ENCODE measurements at regions not wholly inside any gene's neighbourhood (a gene's known extent, or its start where the extent isn't known, plus 50 kb on each side); places are given as distances from the start of the nearest gene placed in this dataset.

DNA sequence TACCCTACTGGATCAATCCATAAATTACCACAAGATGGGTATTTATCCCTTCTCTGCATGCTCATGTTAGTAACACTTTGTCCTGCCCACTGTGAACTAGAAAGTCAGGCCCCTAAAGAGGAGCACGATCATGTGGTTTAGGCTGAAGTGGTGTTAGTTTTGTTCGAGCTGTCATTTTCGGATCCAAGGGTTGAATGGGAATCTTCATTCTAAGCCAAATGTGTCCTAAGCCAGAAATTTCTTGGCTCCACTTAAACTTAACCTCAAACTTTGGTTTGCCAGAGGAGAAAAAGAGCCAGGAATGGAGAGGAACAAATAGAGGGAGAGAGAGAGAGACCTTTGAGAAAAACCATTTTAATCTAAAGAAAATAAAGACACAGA lies 837.7 kb upstream of the ZNF608 start:
- no peak for DNase-seq

DNA sequence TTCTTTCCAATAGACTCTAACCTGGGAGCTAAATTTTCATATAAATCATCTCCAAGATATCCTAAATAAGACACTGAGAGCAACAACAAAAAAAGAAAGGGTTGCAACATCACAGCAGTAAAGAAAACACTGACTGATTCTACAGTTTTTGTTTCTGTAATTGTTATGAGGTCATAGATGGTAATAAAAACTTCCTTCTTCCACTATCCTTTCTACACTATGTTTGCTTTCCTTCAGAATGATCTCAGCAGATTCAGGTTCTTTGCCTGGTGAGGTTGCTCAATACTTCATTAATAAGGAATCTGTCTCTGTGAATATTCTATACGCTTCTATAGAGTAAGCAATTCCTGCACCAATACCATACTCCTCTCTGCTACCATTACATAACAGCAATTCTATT lies 835.6 kb upstream of the GRAMD2B start:
- DNase-seq: no peak

DNA sequence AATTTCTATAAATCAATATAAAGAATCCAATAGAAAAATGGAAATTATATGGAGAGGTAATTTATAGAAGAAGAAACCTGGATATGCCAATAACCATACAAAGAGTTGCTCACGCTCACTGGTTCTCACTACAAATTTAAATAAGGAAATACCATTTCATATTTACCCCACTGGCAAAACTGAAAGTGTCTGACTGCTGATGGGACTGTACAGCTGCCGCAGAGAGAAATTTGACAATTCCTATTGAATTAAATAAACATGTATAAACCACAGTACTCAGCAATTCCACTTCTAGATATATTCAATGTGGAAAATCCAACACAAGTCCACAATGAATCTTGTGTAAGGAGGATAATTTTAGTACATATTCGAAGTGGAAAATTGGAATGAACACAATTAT lies 830.4 kb upstream of the GRAMD2B start:
- DNase-seq: no peak

DNA sequence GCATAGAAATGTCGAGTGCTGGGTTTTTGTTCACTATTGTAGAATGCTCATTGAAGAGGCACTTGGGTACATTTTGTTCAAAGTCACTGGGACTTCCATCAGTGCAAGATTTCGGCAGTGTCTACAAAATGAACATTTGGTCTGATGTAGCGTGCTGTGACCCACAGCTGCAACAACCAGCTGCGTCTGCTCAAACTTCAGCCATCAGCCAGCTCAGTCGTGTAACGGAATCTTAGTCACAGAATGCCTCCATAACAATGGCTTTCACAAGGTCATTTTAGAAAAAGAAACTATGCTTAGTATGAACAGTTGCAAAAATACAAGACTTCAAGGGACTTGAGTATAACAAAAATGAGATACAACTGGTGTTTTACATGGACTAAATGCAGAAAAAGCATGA lies 828.1 kb upstream of the GRAMD2B start:
- DNase-seq: no peak

DNA sequence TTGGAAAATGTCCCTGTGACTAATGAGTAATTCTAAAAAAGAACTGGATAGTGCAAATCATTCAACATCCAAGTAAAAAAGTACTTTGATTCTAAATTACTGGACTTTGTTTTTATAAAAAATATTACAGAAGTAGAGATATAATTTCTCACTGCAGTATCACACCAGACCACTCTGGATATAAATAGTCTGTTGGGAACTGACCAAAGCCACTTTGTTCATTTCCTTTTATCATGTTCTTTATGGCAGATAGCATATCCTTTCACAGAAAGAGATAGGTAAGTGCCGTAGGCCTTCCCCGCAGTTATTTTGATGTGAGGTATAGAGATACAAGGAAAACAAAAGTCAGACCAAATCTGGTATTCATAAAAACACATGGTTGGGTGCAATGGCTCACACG lies 827.4 kb upstream of the GRAMD2B start:
- DNase-seq: no peak

DNA sequence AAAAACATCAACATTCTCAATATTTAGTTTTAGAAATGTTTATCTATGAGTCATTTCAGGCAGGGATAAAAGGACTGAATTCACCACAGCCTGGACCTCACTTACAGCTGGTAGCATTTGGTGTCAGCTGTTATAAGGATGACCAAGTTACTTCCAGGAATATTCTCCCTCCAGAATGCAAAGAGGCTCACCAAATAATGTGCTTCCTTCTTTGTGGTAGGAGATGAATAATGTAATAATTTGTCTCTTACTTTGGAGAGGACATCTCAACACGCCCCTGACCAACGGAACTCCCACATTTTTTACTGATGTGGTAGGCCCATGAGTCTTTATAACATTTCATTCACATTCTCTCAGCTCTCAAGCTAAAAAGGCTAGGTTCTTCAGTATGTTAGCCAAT lies 825.9 kb upstream of the GRAMD2B start:
- DNase-seq: no peak

DNA sequence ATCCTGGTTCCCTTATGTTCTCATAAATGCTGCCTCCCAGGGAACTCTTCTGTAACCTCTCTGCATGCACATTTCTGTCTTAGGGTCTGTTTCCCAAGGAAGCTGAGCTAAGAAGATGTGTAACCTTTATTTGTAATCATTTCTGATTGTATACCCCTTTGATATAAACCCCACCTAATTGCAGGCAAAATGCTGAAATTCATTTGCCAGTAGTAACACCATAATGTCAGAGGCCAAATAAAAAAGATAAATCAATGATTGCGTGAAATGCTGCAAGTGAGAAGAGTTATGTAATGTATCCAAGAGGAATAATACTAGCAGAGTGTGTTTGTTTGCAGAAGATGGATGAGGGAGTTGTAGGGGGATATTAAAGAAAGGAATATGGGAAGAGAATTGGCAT lies 822.6 kb upstream of the GRAMD2B start:
- DNase-seq: no peak

DNA sequence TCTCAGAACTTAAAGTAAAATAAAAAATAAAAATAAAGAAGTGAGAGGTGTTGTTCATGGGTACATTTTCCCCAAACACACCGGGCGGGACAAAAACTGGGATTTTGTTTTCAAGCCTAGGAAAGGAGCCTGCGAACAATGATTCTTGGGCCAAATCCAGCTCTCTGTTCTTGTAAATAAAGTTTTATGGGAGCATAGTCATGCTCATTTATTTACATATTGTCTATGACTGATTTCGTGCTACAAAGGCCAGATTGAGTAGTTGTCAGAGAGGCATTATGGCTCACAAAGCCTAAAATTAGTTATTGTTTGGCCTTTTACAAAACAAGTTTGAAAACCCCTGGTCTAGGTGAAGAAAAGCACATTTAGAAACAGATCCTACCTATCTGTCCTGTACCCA lies 821.0 kb upstream of the GRAMD2B start:
- DNase-seq: no peak

DNA sequence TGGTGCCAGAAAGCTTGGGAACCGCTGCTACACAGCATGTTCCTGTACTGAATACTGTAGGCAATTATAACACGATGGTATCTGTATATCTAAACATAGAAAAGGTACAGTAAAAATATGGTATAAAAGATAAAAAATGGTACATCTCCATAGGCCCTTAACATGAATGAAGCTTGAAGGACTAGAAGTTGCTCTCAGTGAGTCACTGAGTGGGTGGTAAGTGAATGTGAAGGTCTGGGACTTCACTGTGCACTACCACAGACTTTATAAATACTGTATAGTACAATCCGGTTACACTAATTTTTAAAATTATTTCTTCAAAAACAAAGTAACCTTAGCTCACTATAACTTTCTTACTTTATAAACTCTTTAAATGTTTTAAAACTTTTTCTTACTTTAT lies 819.9 kb upstream of the GRAMD2B start:
- no peak for DNase-seq

DNA sequence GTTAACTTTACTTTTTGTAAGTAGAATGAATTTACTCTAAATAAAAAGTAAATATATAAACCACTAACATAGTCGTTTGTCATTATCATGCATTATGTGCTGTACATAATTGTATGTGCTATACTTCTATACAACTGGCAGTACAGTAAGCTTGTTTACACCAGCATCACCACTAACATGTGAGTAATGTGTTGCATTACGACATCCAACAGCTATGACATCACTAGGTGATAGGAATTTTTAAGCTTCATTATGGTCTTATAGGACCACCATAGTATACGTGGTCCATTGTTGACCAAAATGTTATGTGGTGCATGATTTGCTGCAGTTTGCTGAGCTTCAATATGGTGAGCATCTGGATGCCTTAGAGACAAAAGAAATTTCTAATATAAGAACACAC lies 819.1 kb upstream of the GRAMD2B start:
- no peak for DNase-seq

DNA sequence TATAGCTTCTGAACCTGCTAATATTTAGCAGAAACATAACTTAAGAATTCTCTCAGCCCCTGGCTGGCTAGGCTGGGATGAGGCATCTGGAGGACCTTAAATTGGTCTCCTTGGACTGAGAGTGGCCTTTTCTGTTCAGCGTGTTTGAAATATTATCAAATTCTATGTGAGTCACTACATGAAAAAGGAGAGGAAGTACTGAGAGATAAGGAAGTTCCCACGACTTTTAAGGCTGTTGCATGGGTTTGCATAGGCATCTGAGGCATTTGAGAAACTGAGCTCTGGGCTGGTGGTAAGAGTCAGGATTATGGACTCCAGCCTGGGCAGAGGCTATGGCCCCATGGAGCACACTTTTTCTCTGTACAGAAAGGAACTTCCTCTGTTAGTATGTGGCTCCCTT lies 816.2 kb upstream of the GRAMD2B start:
- no peak for DNase-seq

DNA sequence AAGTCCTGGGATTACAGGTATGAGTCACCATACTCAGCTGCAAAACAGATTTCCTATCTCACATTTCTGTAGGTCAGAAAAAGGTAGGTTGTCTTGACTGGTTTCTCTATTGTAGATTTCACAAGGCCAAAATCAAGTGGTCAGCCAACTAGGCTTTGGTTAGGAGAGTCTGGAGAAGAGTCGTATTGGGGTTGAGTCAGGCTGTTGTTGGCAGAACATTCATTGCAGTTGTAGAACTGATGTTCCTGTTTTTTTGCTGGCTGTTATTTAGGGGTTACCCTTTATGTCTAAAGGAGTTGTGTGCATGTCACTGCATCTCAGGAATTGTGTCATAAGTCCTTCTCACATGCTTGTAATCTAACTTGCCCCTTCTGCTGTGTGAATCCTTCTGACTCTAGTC lies 814.2 kb upstream of the GRAMD2B start:
- DNase-seq: no peak

DNA sequence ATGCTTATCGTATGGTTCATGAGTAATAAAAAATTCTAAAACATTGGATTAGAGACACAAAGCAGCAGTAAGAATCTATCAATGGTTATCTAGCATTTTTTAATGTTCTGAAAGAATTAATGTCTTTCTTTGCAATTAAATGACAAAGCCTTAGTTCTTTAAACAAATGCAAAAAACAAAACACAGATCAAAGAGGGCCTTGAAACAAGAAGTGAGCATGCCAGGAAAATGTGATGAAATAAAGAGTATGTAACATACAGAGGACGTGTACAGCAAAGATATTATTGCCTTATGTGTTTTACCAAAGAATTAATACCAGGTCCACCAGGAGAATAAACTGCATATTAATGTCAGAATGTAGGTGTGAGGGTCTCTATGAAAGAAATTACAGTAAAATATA lies 812.3 kb upstream of the GRAMD2B start:
- DNase-seq: no peak

DNA sequence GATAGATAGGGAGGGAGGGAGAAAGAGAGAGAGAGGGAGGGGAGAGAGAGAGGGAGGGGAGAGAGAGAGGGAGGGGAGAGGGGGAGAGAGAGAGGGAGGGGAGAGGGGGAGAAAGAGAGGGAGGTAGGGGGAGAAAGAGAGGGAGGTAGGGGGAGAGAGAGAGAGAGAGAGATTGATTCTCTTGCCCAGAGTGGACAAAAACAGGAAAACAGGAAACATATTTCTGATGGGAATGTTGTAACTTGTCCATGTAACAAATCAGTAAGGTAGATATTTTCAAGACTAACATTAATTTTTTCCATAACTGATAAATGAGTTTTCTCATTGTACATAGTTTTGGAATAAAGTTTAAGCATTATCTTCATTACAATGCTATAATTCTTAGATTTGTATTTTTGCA lies 811.7 kb upstream of the GRAMD2B start:
- DNase-seq: no peak

DNA sequence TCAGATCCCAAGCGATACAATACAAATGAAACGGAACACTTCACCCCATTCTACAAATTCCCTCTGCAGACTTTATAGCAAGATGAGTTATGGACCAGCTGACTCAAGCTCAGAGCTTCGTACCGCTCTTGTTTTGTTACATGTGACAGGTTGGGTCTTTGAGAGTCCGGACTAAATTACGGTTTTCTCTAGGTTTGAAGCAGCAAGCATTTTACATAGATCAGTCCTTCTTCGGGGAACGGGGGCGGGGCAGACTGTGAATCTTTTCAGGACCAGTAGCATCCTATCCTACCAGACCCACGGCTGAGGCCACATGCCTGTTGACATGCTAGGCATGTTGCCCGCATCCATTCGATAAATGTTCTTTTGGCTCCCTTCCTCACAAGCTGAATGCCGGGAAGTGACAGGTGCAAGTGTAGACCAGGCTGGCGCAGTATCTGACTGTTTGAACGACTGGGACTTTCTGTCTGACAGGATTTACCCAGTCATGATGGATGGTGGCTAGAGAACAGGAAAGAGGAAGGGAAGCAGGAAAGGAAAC lies 811.0 kb upstream of the GRAMD2B start:
- DNase-seq: no peak

DNA sequence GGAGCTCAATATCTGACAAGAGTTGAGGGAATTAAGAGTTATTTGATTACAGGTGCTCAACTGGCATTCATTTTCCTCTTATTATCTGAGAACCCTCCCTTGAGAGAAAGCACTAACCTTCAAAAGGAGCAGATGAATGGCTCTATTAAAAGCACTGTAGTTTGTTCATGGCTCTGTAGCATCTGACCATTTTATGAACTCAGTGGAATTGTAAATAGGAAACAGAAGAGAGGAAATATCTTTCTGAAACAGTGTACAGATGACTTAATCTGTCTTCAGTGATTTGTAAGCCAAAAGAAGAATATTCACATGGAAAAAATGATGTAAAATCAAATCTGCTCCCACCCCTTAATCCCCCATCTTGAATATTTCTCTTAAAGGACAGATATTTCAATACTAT lies 810.4 kb upstream of the GRAMD2B start:
- DNase-seq: no peak

DNA sequence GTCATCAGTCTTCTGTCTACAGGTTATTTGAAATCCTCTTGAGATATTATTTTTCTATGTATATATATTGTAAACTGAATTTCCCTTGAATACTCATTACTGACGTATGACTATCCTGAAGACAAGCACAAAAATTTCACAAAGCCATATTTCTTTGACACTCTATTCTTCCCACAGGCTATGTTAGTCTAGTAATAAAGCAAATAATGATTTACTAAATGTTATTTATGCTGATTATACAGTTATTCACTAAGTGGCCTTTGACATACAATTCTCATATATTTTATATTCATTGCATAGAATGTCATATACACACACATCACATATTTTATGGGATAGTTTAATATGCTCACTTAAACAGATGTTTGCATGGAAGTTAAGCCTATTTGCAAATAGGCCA lies 793.0 kb upstream of the GRAMD2B start:
- no peak for DNase-seq

DNA sequence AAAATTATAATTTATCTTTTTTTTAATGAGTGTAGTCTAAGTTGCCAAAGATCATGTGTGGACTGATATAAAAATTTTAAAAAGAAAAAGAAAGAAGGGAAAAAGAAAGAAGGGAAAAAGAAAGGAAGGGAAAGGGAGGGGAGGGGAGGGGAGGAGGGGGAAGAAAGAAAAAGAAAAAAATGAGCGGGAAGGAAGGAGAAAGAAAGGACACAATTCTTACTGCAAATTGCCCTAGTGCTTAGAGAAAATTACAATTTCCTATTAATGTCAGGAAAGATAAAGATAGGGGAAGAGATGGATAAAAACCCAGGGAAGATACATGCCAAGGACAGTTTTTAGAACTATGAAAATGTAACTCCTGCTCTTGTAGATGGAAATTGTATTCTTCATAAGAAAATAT lies 789.7 kb upstream of the GRAMD2B start:
- no peak for DNase-seq

DNA sequence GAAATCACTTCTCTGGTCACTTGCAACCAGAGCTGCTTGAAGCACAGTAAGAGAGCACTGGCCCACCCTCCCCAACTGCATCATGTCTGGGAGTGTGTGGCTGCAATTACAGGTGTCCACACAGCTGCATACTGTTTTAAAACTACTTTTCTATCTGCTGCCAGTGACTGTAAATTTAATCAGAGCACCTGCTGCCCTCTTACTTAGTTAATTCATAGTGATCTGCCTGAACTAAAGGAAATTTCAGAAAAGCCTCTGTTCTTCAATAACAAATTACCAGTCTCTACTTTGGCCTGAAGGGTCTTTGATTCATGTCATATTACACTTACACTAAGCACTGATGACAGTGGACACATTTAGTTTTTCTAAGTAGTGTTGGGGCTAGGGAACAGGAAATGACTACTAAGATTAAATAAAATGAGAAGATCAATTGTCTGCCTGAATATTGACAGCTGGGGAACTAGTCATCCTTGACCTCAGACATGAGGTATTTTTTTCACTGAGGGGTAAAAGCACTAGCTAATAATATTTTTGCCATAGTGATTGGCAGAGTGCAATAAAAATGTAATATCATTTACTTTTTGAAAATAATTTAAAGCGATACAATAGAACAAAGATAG lies 788.9 kb upstream of the GRAMD2B start:
- DNase-seq: no peak

DNA sequence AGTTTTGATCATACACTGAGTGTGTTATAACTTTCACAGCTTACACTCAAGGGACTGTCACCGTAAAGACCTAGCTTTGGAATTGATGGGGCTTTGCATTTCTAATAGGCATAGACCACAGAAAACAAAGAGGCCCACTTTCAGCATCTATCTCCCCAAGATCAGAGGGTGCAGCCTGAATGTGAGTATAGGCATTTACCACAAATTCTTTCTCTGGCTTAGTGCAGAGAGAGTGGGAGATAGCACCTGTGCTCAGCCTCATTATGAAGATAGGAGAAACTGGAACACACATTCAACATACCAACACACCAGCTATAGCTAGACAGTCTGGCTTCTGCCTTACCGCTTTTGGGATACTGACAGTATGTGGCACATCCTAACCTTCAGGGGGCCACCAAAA lies 783.4 kb upstream of the GRAMD2B start:
- DNase-seq: no peak

DNA sequence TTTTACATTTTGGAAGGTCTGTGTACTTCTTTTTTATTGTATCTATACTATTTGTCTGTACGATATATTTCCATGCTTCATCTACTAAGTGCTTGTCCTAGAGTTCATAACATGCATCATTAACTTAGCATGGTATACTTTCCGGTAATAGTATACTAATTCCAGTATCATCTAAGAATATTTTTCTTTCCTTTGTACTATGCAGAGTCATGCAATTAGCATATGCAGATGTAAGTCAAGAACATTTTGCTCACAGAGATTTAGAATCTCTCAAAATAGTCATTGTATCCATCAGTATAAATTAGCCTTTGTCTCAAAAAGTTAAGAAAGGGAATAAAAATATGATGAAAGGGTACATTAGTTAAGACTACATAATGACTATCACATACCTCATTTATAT lies 770.4 kb upstream of the GRAMD2B start:
- no peak for DNase-seq

DNA sequence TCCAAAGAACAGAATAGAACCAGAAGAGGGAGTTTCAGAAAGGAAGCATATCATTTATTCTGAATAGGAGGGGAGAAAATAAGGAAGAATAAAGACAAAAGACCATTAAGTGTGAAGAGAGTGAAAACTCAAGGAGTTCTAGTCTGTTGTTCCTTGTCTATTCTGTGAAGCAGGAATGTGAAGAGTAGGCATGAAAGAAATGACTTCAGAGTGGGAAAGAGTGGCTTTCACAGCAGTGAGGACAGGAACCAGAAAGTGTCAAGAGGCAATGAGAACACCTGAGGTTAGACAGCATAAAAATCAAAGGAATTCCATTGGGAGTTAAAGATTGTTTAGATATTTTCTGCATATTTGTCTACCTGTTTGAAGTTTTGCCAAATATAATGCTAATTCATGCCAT lies 768.8 kb upstream of the GRAMD2B start:
- DNase-seq: no peak

DNA sequence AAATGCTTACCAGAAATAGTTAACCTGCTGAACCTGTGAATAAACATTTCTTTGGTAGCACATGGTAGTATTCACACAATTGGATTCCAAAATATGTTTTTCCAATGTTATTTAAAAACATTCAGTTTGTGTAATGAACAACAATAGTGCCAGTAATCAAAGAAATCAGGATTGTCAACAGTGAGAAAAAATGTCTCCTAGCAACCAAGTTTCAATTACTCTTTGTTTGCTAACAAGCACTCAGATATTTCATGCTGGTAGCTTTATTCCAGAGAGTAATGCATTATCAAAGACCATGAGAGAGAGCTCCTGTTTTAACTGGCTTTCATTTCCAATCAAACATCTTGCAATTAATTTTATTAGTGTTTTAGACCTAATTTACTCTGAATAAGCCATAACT lies 768.1 kb upstream of the GRAMD2B start:
- no peak for DNase-seq

DNA sequence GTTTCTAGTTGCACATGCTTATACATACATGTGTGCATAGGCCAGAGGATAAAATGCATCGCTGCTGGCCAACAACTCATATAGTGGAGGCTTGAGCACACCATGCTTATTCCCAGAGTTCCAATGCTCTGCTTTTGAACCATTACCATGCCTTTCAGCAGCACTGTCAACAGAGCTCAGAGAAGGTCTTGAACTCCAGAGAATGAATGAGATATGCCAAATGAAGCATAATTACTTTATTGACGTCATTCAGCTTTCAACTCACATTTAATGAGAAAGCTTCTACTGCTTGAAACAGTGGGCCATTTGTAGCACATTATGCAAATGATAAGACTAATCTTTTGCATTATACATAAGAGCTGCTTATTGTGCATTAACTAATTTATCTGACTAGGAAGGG lies 765.3 kb upstream of the GRAMD2B start:
- DNase-seq: no peak

DNA sequence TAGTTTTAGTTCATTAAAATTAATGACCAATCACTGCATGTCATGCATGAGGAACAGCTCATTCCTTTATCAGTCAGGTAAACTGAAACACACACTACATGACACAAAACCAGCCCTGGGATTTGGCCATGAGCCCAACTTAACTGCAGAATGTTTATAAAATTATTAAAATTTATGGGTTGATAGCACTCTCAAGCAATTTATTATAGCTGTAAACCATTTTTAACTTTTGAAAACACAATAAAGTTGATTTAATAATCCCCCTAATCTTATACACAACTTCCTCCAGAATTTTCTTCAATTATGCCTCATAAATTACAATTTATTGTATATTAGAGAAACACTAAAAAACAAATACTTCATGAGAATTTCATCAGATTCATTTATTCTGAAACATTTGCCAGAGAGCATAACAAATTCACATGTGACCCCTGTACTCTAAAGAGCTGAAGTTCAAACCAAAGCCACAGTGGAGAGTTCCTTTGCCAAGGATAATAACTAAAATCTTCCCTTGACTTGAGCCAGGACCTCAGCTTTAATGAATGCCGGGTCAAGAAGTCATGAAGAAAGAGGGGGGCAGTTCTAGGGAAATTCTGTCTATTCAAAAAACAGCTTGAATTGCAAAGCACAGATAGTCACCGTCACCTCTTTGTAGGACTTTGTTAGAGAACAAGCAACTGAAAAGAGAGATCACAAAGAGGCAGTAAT lies 763.7 kb upstream of the GRAMD2B start:
- no peak for DNase-seq

Data from islet precursor cell (in vitro differentiated cells).